ENCODE measurements at regions not wholly inside any gene's neighbourhood (a gene's known extent, or its start where the extent isn't known, plus 50 kb on each side); places are given as distances from the start of the nearest gene placed in this dataset.
"Not testable (repeated sequence)": the region's sequence is repeated elsewhere in the genome, so short reads cannot be mapped to it uniquely, and the experiment has no call there.

DNA sequence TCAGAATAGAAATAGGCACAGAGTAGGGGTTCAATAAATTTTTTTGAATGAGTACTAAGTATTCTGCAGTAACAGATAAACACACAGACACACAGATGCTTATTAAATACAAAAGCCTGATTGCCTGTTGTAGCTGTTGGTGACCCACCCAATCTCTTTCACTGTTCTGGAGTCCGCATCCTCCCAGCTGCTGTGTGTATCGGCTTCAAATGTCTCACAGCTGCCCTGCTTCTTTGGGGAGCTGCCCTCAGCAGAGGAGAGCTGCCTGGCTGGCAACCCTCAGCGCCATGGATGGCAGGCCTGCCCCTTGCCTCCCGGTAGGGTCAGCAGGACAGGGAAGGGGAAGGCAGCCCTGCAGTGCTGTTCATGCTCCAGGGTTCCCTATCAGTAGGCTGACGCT lies 50.5 kb upstream of the PRNP start:
- ChIA-PET CTCF (interaction anchor here (1.2 kb wide), 1 partner anchor 25 kb away, joined by 6 read pairs; no protein-coding TSS in a partner anchor), POLR2A (no interaction called here)
- DNase-seq: no peak
- H3K4me3 Mint-ChIP-seq: no peak overlapping the region
- H3K36me3 Mint-ChIP-seq (ENCODE audit: low read depth): no peaks in the 10 kb centered on the region
- H3K9me3 Mint-ChIP-seq (ENCODE audit: low read depth): no peaks in the 10 kb centered on the region
- H3K27ac Mint-ChIP-seq: no peak overlapping the region
- H3K27me3 Mint-ChIP-seq: peaks cover 4% of the 10 kb centered on the region
- intact Hi-C loops (cut with DNase I, micrococcal nuclease): no loop called here
- no peaks in the 10 kb centered on the region for H3K4me1 Mint-ChIP-seq
- ATAC-seq: no peak

DNA sequence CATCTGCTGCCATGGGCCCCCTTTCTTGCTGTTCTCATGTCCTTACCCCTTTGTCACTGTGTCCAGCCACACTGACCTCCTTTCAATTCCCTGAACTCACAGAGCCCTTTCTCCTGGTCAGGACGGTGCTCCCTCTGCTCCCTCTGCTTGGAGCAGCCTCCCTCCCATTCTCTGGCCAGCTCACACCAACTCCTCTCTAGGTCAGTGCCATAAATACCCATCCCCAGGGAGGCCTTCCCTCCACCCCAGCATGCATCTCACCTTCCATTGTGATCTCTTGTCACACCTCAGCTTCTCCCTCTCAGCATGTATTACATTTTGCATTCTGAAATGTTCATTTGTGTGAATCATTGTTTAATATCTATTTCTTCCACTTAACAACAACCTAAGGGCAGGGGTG lies 50.9 kb upstream of the PRNP start:
- POLR2A ChIA-PET: interaction anchor here (0.6 kb wide), 1 partner anchor 30 kb away, joined by 4 read pairs; no protein-coding TSS in a partner anchor
- no peaks in the 10 kb centered on the region for H3K9me3 Mint-ChIP-seq (ENCODE audit: low read depth)
- DNase-seq (no peak), ATAC-seq (no peak)
- no peaks in the 10 kb centered on the region for H3K36me3 Mint-ChIP-seq (ENCODE audit: low read depth)
- H3K27me3 Mint-ChIP-seq: peaks cover 4% of the 10 kb centered on the region
- H3K4me3 Mint-ChIP-seq: no peak overlapping the region
- no peaks in the 10 kb centered on the region for H3K4me1 Mint-ChIP-seq
- intact Hi-C loops (cut with DNase I, micrococcal nuclease): no loop called here
- H3K27ac Mint-ChIP-seq: no peak overlapping the region
- CTCF ChIA-PET: interaction anchor here (0.7 to 1.2 kb wide), 3 partner anchors 26 to 345 kb away, joined by 3 to 6 read pairs (median 3); no protein-coding TSS in a partner anchor

DNA sequence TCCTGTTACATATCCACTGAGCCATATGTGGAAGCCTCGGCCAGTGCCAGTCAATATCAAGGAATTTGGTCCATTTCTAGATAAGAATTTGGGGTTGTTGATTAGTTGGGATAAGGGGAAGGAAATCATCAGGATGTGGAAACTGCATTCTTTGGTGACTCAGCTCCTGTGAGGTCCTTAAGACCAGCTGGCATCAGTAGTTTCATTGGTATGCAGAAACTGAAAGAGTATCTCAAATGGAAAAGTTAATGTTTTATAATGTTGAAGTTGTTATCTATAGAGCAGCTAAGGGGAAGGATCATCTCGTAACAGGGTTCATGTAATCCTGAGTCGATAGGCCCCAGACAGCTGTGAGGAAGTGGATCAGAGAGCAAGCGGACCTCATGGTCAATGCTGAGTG lies 52.5 kb upstream of the PRNP start:
- Mint-ChIP-seq H3K9me3 (ENCODE audit: low read depth) (no peaks in the 10 kb centered on the region), H3K4me3 (no peak overlapping the region), H3K27ac (no peak overlapping the region), H3K4me1 (no peaks in the 10 kb centered on the region), H3K27me3 (peaks cover 4% of the 10 kb centered on the region), H3K36me3 (ENCODE audit: low read depth) (no peaks in the 10 kb centered on the region)
- ChIA-PET CTCF (interaction anchor here (0.7 to 1.7 kb wide), 3 partner anchors 25 to 322 kb away, joined by 3 to 5 read pairs (median 3); no protein-coding TSS in a partner anchor), POLR2A (no interaction called here)
- DNase-seq (no peak), ATAC-seq (no peak)
- intact Hi-C loops (cut with DNase I, micrococcal nuclease): no loop called here

DNA sequence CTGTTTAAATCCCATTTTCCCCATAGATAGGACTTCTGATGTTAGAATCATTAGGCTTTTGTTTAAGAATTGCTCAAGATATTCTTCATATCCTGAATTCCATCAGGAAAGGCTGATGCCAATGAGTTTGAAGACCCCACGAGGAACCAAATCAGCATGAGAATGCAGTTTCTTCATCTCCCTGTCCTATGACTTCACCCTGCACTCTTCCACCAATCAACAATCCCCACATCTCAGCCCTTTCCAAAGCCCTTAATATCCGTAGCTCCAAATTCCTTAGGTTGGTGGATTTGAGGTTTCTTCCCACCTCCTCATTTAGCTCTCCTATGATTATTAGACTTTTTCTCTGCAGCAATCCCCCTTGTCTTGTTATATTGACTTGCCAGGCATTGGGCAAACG lies 52.9 kb upstream of the PRNP start:
- ChIA-PET POLR2A (no interaction called here), CTCF (interaction anchor here (0.7 to 1.7 kb wide), 3 partner anchors 25 to 322 kb away, joined by 3 to 5 read pairs (median 3); no protein-coding TSS in a partner anchor)
- DNase-seq: no peak
- Mint-ChIP-seq H3K9me3 (ENCODE audit: low read depth) (no peaks in the 10 kb centered on the region), H3K36me3 (ENCODE audit: low read depth) (no peaks in the 10 kb centered on the region), H3K4me1 (no peaks in the 10 kb centered on the region), H3K27me3 (peaks cover 4% of the 10 kb centered on the region), H3K4me3 (no peak overlapping the region), H3K27ac (no peak overlapping the region)
- no peak for ATAC-seq
- intact Hi-C loops (cut with DNase I, micrococcal nuclease): no loop called here

DNA sequence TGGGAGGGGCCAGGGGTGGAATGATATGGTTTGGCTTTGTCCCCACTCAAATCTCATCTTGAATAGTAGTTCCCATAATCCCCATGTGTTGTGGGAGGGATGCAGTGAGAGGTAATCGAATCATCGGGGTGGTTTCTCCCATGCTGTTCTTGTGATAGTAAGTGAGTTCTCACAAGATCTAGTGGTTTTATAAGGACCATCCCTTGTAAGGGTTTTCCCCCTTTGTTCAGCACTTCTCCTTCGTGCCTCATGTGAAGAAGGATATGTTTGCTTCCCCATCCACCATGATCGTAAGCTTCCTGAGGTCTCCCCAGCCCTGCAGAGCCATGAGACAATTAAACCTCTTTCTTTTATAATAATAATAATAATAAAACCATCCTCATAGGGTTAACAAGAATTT lies 53.4 kb upstream of the PRNP start:
- POLR2A ChIA-PET: no interaction called here
- Mint-ChIP-seq H3K9me3 (ENCODE audit: low read depth) (no peaks in the 10 kb centered on the region), H3K27me3 (peaks cover 4% of the 10 kb centered on the region), H3K27ac (no peak overlapping the region), H3K4me3 (no peak overlapping the region), H3K36me3 (ENCODE audit: low read depth) (no peaks in the 10 kb centered on the region), H3K4me1 (no peaks in the 10 kb centered on the region)
- ATAC-seq (no peak), DNase-seq (no peak)
- CTCF ChIA-PET: interaction anchor here (1.7 kb wide), 1 partner anchor 24 kb away, joined by 5 read pairs; no protein-coding TSS in a partner anchor
- intact Hi-C loops (cut with DNase I, micrococcal nuclease): no loop called here

DNA sequence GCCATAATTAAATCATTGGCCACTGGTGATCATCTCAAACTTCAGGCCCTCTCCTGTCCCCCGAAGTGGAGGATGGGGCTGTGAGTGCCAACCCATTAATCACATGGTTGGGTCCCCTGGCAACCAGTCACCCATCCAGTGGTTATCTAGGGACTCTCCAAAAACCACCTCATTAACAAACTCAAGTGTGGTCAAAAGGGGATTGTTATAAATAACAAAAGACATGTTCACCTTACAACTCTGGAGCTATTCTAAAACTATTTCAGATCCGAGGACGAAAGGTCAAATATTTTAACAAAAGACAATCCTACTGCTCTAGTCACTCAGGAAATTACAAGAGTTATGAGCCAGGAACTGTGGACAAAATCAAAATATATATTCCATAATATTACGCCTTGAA lies 60.0 kb upstream of the PRNP start:
- H3K4me1 Mint-ChIP-seq: no peaks in the 10 kb centered on the region
- ChIA-PET POLR2A (no interaction called here), CTCF (interaction anchor here (0.8 to 1.3 kb wide), 2 partner anchors 72 to 133 kb away, joined by 3 to 4 read pairs; no protein-coding TSS in a partner anchor)
- no peak for DNase-seq
- peaks cover 2% of the 10 kb centered on the region for H3K36me3 Mint-ChIP-seq (ENCODE audit: low read depth)
- intact Hi-C loops (cut with DNase I, micrococcal nuclease): no loop called here
- H3K4me3 Mint-ChIP-seq: no peak overlapping the region
- peaks cover 5% of the 10 kb centered on the region for H3K9me3 Mint-ChIP-seq (ENCODE audit: low read depth)
- peaks cover 5% of the 10 kb centered on the region for H3K27me3 Mint-ChIP-seq
- ATAC-seq: no peak
- H3K27ac Mint-ChIP-seq: no peak overlapping the region

DNA sequence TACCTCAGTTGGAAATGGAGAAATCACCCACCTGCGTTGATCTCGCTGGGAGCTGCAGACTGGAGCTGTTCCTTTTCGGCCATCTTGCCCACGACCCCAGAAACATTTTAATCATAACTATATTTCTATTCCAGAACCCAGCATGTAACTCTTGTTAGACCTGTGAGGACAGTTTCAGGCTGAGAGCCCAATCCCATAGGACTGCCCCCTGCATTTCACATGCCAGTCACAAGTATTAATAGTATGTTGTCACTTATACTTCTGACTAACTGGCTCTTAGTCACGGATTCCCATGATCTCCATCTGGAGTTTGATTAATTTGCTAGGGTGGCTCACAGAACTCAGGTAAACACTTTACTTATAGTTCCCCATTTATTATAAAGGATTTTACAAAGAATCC lies 60.6 kb upstream of the PRNP start:
- peaks cover 5% of the 10 kb centered on the region for H3K9me3 Mint-ChIP-seq (ENCODE audit: low read depth)
- peaks cover 2% of the 10 kb centered on the region for H3K36me3 Mint-ChIP-seq (ENCODE audit: low read depth)
- peaks cover 5% of the 10 kb centered on the region for H3K27me3 Mint-ChIP-seq
- no peak overlapping the region for H3K27ac Mint-ChIP-seq
- intact Hi-C loops (cut with DNase I, micrococcal nuclease): no loop called here
- ATAC-seq: no peak
- DNase-seq: no peak
- H3K4me3 Mint-ChIP-seq: no peak overlapping the region
- ChIA-PET POLR2A (no interaction called here), CTCF (interaction anchor here (0.6 to 1.3 kb wide), 2 partner anchors 47 to 72 kb away, joined by 3 read pairs; no protein-coding TSS in a partner anchor)
- no peaks in the 10 kb centered on the region for H3K4me1 Mint-ChIP-seq

DNA sequence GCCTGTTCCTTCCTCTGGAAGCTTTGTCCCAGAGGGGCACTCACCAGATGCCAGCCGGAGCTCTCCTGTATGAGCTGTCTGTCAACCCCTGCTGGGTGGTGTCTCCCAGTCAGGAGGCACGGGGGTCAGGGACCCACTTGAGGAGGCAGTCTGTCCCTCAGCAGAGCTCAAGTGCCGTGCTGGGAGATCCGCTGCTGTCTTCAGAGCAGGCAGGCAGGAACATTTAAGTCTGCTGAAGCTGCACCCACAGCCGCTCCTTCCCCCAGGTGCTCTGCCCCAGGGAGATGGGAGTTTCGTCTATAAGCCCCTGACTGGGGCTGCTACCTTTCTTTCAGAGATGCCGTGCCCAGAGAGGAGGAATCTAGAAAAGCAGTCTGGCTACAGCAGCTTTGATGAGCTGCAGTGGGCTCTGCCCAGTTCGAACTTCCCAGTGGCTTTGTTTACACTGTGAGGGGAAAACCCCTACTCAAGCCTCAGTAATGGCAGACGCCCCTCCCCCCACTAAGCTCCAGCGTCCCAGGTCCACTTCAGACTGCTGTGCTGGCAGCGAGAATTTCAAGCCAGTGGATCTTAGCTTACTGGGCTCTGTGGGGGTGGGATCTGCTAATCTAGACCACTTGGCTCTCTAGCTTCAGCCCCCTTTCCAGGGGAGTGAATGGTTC lies 61.5 kb upstream of the PRNP start:
- intact Hi-C loops (cut with DNase I, micrococcal nuclease); H3K36me3 Mint-ChIP-seq (ENCODE audit: low read depth); H3K4me3 Mint-ChIP-seq; H3K9me3 Mint-ChIP-seq (ENCODE audit: low read depth); H3K4me1 Mint-ChIP-seq; ATAC-seq; POLR2A ChIA-PET; DNase-seq; H3K27me3 Mint-ChIP-seq; H3K27ac Mint-ChIP-seq: not testable (repeated sequence)
- CTCF ChIA-PET: interaction anchor here (0.6 to 1.3 kb wide), 3 partner anchors 48 to 91 kb away, joined by 3 read pairs; no protein-coding TSS in a partner anchor

DNA sequence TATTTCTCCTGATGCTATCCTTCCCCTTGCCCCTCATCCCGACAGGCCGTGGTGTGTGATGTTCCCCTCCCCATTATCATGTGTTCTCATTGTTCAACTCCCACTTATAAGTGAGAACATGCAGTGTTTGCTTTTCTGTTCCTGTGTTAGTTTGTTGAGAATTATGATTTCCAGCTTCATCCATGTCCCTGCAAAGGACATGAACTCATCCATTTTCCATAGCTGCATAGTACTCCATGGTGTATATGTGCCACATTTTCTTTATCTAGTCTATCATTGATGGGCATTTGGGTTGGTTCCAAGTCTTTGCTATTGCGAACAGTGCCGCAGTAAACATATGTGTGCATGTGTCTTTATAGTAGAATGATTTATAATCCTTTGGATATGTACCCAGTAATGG lies 67.1 kb upstream of the PRNP start:
- intact Hi-C loops (cut with DNase I, micrococcal nuclease): not testable (repeated sequence)

DNA sequence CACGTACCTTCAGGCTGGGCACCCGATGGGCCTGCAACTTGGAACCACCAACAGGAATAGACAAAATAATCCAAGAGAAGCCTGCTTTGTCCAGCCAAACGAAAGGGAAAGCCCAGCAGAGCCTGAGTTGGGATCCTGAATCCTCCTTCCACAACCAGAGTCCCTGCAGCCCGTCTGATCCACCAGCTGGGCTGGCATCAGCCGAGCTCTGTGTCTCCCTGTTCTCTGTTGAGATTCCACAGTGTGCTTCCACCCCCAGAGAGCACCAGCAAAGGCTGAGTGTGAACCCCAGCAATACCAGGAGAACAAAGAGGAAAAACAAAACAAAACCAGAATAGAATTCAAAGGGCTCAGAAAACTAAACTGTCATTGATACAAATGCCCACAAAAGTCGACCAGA lies 68.8 kb upstream of the PRNP start:
- ChIA-PET POLR2A (no interaction called here), CTCF (interaction anchor here (0.6 kb wide), 1 partner anchor 107 kb away, joined by 3 read pairs; no protein-coding TSS in a partner anchor)
- intact Hi-C loops (cut with DNase I, micrococcal nuclease): no loop called here
- Mint-ChIP-seq H3K27me3 (peaks cover 6% of the 10 kb centered on the region), H3K27ac (no peak overlapping the region), H3K9me3 (ENCODE audit: low read depth) (peaks cover 10% of the 10 kb centered on the region), H3K4me3 (no peak overlapping the region), H3K36me3 (ENCODE audit: low read depth) (no peaks in the 10 kb centered on the region), H3K4me1 (no peaks in the 10 kb centered on the region)
- ATAC-seq (no peak), DNase-seq (no peak)

More for the DNA sequence above, 67.1 kb upstream of the PRNP start:
- H3K4me3 Mint-ChIP-seq; ATAC-seq; DNase-seq; POLR2A ChIA-PET; H3K4me1 Mint-ChIP-seq; H3K27ac Mint-ChIP-seq; H3K27me3 Mint-ChIP-seq; H3K36me3 Mint-ChIP-seq (ENCODE audit: low read depth); H3K9me3 Mint-ChIP-seq (ENCODE audit: low read depth): not testable (repeated sequence)
- CTCF ChIA-PET: interaction anchor here (0.6 kb wide), 1 partner anchor 33 kb away, joined by 3 read pairs; no protein-coding TSS in a partner anchor

DNA sequence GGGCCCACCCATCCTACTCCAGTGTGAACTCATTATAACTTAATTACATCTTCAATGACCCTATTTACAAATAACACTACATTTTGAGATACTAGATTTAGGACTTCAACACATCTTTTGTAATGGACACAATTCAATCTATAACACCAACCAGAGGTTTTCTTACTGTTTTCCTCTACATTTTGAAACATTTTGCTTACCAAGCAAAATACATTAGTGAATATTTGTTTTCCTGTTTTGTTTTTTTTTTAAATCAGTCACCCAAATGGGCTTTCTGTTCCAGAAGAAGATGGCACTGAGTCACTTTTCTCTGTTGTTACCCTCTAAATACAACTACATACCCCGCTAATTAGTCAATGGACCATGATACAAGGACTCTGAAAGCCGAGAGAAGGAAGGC lies 69.2 kb upstream of the PRNP start:
- intact Hi-C loops (cut with DNase I, micrococcal nuclease): no loop called here
- H3K4me3 Mint-ChIP-seq: no peak overlapping the region
- H3K27ac Mint-ChIP-seq: no peak overlapping the region
- no peak for ATAC-seq
- no peaks in the 10 kb centered on the region for H3K36me3 Mint-ChIP-seq (ENCODE audit: low read depth)
- H3K4me1 Mint-ChIP-seq: no peaks in the 10 kb centered on the region
- H3K27me3 Mint-ChIP-seq: peaks cover 3% of the 10 kb centered on the region
- DNase-seq: no peak
- POLR2A ChIA-PET: no interaction called here
- CTCF ChIA-PET: interaction anchor here (0.6 kb wide), 1 partner anchor 105 kb away, joined by 3 read pairs; no protein-coding TSS in a partner anchor
- H3K9me3 Mint-ChIP-seq (ENCODE audit: low read depth): peaks cover 6% of the 10 kb centered on the region

All from activated CD4-positive, alpha-beta T cell treated with anti-CD3 and anti-CD28 coated beads for 36 hours (primary cell).